OCI-M2 (cell line): ENCODE measurements at regions not wholly inside any gene's neighbourhood (a gene's known extent, or its start where the extent isn't known, plus 50 kb on each side); places are given as distances from the start of the nearest gene placed in this dataset.

Experiments
- DNase-seq: peaks from one replicate; lab custom pipeline; 2025; ENCODE audit not compliant: unreplicated experiment; lab: John Stamatoyannopoulos, UW

GRCh38 chr6:48290595-48290994 lies 179.6 kb upstream of the PTCHD4 start:
- DNase-seq: no peak

GRCh38 chr6:48289841-48290240 lies 178.8 kb upstream of the PTCHD4 start:
- no peak for DNase-seq

- no peak for DNase-seq
Measured at GRCh38 chr6:48281217-48281616, 170.2 kb upstream of the PTCHD4 start.

DNA sequence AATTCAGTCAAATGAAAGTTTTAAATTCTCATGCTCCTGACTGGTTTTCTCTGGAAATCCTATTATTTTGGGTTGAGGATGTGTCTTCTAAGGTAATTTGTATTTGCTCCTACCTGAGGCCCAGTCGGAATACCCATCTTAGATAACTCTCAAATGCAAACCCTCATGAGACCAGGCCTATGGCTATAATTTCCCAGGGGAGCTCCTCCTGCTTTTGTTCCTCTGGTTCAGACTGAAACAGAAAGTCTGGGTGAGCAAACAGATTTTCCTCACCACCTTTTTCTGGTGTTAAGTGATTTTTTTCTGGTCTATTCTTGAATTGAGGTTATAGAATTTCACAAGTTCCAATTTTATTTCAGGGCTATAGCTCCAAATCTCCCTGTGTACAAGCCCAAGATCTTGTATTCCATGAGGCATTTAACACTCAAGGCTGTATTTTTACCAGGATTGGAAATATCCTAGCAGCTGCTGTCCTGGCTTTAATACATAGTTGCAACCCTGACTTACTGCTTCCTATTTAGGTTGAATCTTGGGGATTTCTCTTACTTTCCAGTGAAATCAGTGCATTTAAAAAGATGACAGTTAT lies 169.1 kb upstream of the PTCHD4 start:
- no peak for DNase-seq

GRCh38 chr6:48278261-48278660 lies 167.3 kb upstream of the PTCHD4 start:
- DNase-seq: no peak

DNA sequence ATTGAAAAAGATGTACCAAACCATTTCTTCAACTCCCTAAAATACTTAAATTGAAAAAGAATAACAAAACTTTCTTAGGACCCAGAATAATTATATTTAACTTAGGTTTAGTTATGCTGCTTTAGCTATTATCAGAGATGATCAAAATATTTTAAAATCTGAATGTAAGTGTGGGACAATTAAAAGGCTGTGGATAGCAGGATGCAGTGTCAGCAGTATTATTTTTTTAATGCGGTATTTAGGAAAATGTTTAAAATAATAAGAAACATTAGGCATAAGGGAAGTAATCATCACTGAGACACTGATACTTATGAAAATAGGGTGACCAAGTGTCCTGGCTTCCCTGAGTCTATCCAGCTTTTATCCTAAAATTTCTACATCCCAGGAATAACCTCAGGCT lies 161.5 kb upstream of the PTCHD4 start:
- no peak for DNase-seq

GRCh38 chr6:48255094-48255493 lies 144.1 kb upstream of the PTCHD4 start:
- no peak for DNase-seq

GRCh38 chr6:48249071-48249470 lies 138.1 kb upstream of the PTCHD4 start:
- no peak for DNase-seq

GRCh38 chr6:48243071-48243470 lies 132.1 kb upstream of the PTCHD4 start:
- DNase-seq: no peak

DNA sequence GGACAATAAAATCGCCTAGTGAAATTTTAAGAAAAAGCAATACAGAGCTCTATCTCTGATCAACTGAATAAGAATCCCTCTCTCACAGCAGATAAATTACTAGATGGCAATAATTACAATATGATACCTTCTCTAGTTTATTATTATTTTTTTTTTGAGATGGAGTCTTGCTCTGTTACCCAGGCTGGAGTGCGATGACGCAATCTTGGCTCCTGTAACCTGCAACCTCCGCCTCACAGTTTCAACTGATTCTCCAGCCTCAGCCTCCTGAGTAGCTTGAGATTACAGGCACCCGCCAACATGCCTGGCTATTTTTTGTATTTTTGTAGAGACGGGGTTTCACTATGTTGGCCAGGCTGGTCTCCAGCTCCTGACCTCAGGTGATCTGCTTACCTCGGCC lies 129.3 kb upstream of the PTCHD4 start:
- DNase-seq: no peak

GRCh38 chr6:48236375-48236774 lies 125.4 kb upstream of the PTCHD4 start:
- DNase-seq: no peak

GRCh38 chr6:48233063-48233462 lies 122.1 kb upstream of the PTCHD4 start:
- DNase-seq: no peak

- DNase-seq: no peak
Measured at GRCh38 chr6:48229841-48230240, 118.8 kb upstream of the PTCHD4 start.

DNA sequence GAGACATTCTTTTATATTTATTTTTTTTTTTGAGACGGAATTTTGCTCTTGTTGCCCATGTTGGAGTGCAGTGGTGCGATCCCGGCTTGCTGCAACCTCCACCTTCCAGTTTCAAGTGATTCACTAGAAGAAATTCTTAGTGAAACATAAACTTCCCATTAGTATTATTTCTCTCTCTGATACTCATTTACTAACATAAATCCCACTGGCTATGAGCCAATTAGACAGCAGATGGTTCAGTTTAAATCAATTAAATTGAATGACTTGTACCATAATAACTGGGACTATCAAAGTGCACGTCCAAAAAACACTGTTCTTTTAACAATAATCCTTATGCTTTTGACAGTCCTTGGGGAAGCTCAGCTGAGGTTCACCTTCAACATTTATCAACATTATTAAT lies 111.2 kb upstream of the PTCHD4 start:
- DNase-seq: no peak

- DNase-seq: no peak
Measured at GRCh38 chr6:48213076-48213788, 102.2 kb upstream of the PTCHD4 start.

DNA sequence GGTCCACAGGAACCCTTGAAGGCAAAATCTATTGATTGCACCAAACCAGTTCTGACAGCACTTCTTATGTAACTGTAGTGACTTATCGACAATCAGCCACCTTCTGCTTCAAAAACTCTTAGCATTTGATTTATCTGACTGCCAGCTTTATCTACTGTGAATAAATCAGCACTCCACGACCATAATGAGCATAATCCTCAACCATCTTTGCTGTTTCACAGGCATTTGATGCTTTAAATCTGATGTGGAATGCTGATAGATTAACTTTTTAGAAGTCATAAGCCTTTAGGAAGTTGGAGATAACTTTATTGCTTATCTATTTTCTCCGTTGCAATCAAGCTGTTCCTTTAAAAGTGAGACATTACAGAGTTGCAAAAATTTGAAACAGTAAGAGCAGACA lies 101.5 kb upstream of the PTCHD4 start:
- DNase-seq: no peak

- DNase-seq: no peak
Measured at GRCh38 chr6:48206091-48206490, 95.1 kb upstream of the PTCHD4 start.

DNA sequence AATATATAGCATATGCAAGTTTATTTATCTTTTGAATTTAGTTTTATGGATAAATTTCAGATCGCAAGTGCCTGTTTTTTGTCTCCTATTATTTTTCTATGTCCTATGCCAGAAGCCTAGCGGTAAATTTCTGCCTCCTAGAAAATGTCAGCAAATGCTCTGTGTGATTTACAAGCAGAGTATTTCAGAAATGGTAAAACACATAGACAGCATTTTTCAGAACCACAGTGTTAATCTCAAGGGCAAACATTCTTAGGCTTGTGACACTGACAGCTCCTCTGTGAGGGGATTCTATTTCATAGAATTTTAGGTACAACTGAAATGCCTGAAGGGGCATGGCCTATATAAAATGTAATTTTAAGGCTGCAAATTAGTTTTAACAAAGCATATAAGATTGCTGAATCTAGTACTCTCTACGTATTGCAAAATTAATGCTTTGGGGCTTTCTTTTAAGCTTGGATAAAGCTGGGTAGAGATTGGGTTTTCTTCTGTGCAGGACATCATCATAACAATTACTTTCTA lies 89.9 kb upstream of the PTCHD4 start:
- no peak for DNase-seq

DNA sequence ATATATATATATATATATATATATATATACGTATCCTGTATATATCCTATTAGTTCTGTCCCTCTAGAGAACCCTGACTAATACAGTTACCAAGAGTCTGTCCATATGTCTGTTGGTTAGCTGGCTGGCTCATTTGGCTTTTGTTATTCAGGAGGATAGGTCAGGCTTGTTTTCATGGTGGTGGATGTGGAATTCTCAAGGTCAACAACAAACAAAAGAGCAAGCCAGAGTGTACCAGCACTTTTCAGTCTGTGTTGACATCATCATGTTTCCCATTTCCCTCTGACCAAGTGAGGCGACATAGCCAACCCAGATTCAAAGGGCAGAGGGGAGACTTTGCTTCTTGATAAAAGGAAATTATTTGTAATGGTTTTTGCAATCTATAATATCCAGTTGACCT lies 88.5 kb upstream of the PTCHD4 start:
- DNase-seq: no peak

DNA sequence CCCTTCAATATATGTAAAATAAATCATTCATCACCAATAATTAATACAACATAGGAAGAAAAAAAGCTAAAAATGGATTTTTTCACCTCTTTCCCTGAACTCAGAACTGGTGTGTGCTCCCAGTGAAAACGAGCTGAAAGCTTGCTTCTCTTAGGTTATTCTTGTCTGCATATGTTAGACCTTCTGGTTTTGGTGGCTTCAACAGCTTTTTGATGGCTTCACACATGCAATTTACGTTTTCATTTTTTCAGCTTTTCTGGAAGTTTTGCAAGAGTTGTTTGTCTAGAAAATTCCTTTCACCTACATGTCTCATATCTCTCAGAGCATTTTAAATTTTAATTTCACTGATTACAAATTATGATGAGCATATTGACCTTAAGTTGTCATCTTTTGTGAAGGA lies 86.9 kb upstream of the PTCHD4 start:
- DNase-seq: no peak

DNA sequence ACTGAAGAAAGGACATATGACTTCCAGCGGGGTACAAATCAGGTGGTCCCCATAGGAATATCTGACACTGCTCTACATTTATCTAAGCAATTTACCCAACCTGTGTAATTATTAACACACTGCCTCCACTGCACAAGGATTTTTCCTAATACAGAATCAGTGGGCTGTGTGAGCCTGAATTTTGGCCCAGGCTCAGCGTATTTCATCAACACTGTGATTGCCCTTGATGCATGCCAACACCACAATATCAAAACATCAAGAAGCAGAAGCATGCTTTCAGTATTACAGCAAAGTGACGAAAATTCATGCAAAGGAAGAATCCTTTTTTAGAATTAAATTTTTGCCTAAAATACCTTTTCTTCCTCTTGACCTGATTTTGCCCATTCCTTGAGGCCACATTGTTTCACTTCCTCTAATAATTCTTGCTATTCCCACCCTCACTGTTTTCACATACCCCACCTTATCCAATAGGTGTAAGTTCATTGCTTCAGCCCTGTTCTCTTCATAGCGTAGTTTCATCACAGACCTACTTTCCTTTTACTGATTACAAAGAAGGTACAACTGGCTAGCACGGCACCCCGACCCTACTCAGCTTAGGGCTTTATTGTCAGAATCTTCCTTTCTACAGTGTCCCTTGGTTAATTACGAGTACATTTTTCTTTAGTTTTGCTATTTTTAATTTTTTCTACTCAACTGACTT lies 83.7 kb upstream of the PTCHD4 start:
- DNase-seq: no peak

DNA sequence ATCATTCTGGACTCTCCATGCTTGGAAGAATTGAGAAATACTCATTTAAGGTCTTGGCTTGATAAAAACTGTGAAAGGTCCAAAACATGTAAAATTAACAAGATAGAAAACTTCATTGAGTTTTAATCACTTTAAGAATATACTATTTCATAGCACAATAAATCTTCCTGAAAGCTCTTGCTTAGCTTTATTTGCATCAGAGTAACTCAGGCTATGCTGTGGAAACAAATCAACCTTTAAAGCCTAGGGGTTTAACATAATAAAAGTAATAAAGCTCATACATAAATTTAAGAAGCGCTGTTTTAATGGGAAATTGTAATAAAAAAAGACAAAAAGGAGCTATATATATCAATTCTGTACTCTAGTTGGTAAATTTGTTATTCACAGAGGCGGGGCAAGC lies 77.2 kb upstream of the PTCHD4 start:
- DNase-seq: no peak
